ENCODE measurements at regions not wholly inside any gene's neighbourhood (a gene's known extent, or its start where the extent isn't known, plus 50 kb on each side); places are given as distances from the start of the nearest gene placed in this dataset.

DNA sequence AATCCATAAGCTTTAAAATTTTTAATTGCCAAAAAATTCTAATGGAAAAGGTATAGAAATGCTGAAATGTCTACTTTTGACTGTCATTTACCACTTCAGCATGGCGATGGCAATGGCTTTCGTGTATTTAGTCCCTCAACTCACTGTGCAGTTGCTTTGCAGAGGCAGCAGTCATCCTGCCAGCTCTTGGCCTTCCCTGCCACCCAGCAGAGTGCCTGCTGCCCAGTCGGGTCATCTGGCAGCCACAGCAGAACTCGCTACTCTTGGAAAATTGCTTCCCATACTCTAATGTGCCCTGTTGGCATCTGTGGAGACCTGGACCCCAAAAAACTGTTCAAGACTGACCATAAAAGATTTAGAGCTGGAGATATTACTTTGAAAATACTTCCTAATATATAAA lies 383.2 kb downstream of the UQCRFS1 start:
- DNase-seq (ENCODE audit: low read depth), result no peak
- TF ChIP-seq MAX (IDR thresholded peaks at IDR 0.05; ENCODE audit: low read depth, low read length) (no peak), MYC (IDR thresholded peaks at IDR 0.05; ENCODE audit: low read depth, low read length) (no peak), POLR2A (IDR thresholded peaks at IDR 0.05; ENCODE audit: extremely low read depth, insufficient read length) (no peak)
- TF ChIP-seq, protein P1, sequence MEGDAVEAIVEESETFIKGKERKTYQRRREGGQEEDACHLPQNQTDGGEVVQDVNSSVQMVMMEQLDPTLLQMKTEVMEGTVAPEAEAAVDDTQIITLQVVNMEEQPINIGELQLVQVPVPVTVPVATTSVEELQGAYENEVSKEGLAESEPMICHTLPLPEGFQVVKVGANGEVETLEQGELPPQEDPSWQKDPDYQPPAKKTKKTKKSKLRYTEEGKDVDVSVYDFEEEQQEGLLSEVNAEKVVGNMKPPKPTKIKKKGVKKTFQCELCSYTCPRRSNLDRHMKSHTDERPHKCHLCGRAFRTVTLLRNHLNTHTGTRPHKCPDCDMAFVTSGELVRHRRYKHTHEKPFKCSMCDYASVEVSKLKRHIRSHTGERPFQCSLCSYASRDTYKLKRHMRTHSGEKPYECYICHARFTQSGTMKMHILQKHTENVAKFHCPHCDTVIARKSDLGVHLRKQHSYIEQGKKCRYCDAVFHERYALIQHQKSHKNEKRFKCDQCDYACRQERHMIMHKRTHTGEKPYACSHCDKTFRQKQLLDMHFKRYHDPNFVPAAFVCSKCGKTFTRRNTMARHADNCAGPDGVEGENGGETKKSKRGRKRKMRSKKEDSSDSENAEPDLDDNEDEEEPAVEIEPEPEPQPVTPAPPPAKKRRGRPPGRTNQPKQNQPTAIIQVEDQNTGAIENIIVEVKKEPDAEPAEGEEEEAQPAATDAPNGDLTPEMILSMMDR (IDR thresholded peaks at IDR 0.05; ENCODE audit: low read depth, low read length), result no peak
- H3K4me3 ChIP-seq (ENCODE audit: low read depth, low read length), result no peak overlapping the region

DNA sequence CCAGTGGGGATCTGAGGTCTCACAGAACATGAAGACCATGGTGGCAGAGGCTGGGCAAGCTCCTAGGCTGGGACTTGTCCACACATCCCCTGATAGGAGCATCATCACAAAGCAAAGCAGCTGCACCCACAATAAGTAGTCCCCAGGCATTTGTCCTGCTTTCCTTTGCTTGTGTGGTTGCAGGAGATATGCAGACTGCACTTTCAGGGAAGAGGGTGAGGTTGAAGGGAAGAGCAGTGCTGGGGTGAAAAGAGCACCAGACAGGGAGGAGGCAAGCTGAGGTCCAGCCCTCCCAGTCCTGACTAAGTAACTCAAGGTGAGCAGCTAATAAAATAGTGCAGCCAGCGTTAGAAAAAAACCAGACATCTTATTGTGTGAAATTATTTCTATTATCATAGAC lies 383.6 kb downstream of the UQCRFS1 start:
- no peak for DNase-seq (ENCODE audit: low read depth)
- H3K4me3 ChIP-seq (ENCODE audit: low read depth, low read length), result no peak overlapping the region
- no peak for TF ChIP-seq POLR2A (IDR thresholded peaks at IDR 0.05; ENCODE audit: extremely low read depth, insufficient read length)
- TF ChIP-seq, protein P1 (IDR thresholded peaks at IDR 0.05; ENCODE audit: low read depth, low read length), result no peak
- no peak for TF ChIP-seq MAX (IDR thresholded peaks at IDR 0.05; ENCODE audit: low read depth, low read length)
- no peak for TF ChIP-seq MYC (IDR thresholded peaks at IDR 0.05; ENCODE audit: low read depth, low read length)

GRCh38 chr19:28828276-28828870 lies 384.6 kb downstream of the UQCRFS1 start:
- DNase-seq (ENCODE audit: low read depth), result no peak
- TF ChIP-seq MAX (IDR thresholded peaks at IDR 0.05; ENCODE audit: low read depth, low read length), result no peak
- no peak for TF ChIP-seq POLR2A (IDR thresholded peaks at IDR 0.05; ENCODE audit: extremely low read depth, insufficient read length)
- TF ChIP-seq MYC (IDR thresholded peaks at IDR 0.05; ENCODE audit: low read depth, low read length), result no peak
- TF ChIP-seq, protein P1 (IDR thresholded peaks at IDR 0.05; ENCODE audit: low read depth, low read length), result no peak
- no peak overlapping the region for H3K4me3 ChIP-seq (ENCODE audit: low read depth, low read length)

GRCh38 chr19:28827382-28827781 lies 385.6 kb downstream of the UQCRFS1 start:
- H3K4me3 ChIP-seq (ENCODE audit: low read depth, low read length), result no peak overlapping the region
- TF ChIP-seq POLR2A (IDR thresholded peaks at IDR 0.05; ENCODE audit: extremely low read depth, insufficient read length), result no peak
- TF ChIP-seq MYC (IDR thresholded peaks at IDR 0.05; ENCODE audit: low read depth, low read length), result no peak
- no peak for TF ChIP-seq MAX (IDR thresholded peaks at IDR 0.05; ENCODE audit: low read depth, low read length)
- TF ChIP-seq, protein P1 (IDR thresholded peaks at IDR 0.05; ENCODE audit: low read depth, low read length), result no peak
- no peak for DNase-seq (ENCODE audit: low read depth)

GRCh38 chr19:28823338-28823961 lies 389.5 kb downstream of the UQCRFS1 start:
- TF ChIP-seq MAX (IDR thresholded peaks at IDR 0.05; ENCODE audit: low read depth, low read length) (no peak), POLR2A (IDR thresholded peaks at IDR 0.05; ENCODE audit: extremely low read depth, insufficient read length) (no peak), MYC (IDR thresholded peaks at IDR 0.05; ENCODE audit: low read depth, low read length) (no peak)
- TF ChIP-seq, protein P1 (IDR thresholded peaks at IDR 0.05; ENCODE audit: low read depth, low read length), result no peak
- H3K4me3 ChIP-seq (ENCODE audit: low read depth, low read length), result no peak overlapping the region
- DNase-seq (ENCODE audit: low read depth), result no peak
